Muscle layer of duodenum (tissue), 2 donors: ENCODE measurements at regions not wholly inside any gene's neighbourhood (a gene's known extent, or its start where the extent isn't known, plus 50 kb on each side); places are given as distances from the start of the nearest gene placed in this dataset.
"Not testable (repeated sequence)": the region's sequence is repeated elsewhere in the genome, so short reads cannot be mapped to it uniquely, and the experiment has no call there.

Source experiments
- H3K27ac ChIP-seq: one replicate; pipeline ENCODE4 v1.7.0; 2013; ENCODE audit warnings: mild to moderate bottlenecking, low read length
- H3K27me3 ChIP-seq: one replicate; pipeline ENCODE4 v1.7.0; 2013; ENCODE audit warnings: low read depth, mild to moderate bottlenecking, control low read depth, low read length
- H3K36me3 ChIP-seq, 2 donors: one replicate each; pipeline ENCODE4 v1.7.0; 2013; ENCODE audit warnings: low read length in 2 of 2, control low read depth in 1 of 2, mild to moderate bottlenecking in 1 of 2; ENCODE audit not compliant: insufficient read depth in 2 of 2, control insufficient read depth in 1 of 2
- H3K4me1 ChIP-seq, 2 donors: one replicate each; pipeline ENCODE4 v1.7.0; 2013; ENCODE audit warnings: low read length in 2 of 2, mild to moderate bottlenecking in 2 of 2, control low read depth in 1 of 2, moderate library complexity in 1 of 2; ENCODE audit not compliant: insufficient read depth in 2 of 2, control insufficient read depth in 1 of 2
- H3K4me3 ChIP-seq, 2 donors: one replicate each; pipeline ENCODE4 v1.7.0; 2013; ENCODE audit warnings: low read length in 2 of 2, low read depth in 1 of 2, mild to moderate bottlenecking in 1 of 2
- H3K9me3 ChIP-seq, 2 donors: one replicate each; pipeline ENCODE4 v1.7.0; 2013; ENCODE audit warnings: low read length in 2 of 2, control low read depth in 1 of 2, mild to moderate bottlenecking in 1 of 2; ENCODE audit not compliant: control insufficient read depth in 1 of 2
- donor health status: healthy.

- not testable (repeated sequence) for H3K4me3 ChIP-seq, H3K36me3 ChIP-seq, H3K4me1 ChIP-seq, H3K9me3 ChIP-seq, H3K27me3 ChIP-seq, H3K27ac ChIP-seq
These were observed 493.8 kb upstream of the MIR17HG start for GRCh38 chr13:90853666-90854065.

- no peaks in the 10 kb centered on the region for H3K4me1 ChIP-seq
- H3K4me3 ChIP-seq = no peak overlapping the region
- no peak overlapping the region for H3K27ac ChIP-seq
- H3K9me3 ChIP-seq = no peaks in the 10 kb centered on the region
- H3K36me3 ChIP-seq = no peaks in the 10 kb centered on the region
- H3K27me3 ChIP-seq = no peaks in the 10 kb centered on the region
These were observed 489.6 kb upstream of the MIR17HG start for GRCh38 chr13:90857921-90858320.

GRCh38 chr13:90866006-90866405 is 481.5 kb upstream of the MIR17HG start:
- no peaks in the 10 kb centered on the region for H3K36me3 ChIP-seq
- no peak overlapping the region for H3K4me3 ChIP-seq
- no peaks in the 10 kb centered on the region for H3K4me1 ChIP-seq
- no peak overlapping the region for H3K27ac ChIP-seq
- H3K9me3 ChIP-seq = no peaks in the 10 kb centered on the region
- H3K27me3 ChIP-seq = no peaks in the 10 kb centered on the region

- Histone ChIP-seq H3K27me3 (no peaks in the 10 kb centered on the region), H3K4me1 (no peaks in the 10 kb centered on the region), H3K27ac (no peak overlapping the region), H3K9me3 (no peaks in the 10 kb centered on the region), H3K4me3 (no peak overlapping the region), H3K36me3 (no peaks in the 10 kb centered on the region)
These were observed 480.2 kb upstream of the MIR17HG start for GRCh38 chr13:90867336-90867683.

GRCh38 chr13:90868321-90868920 is 479.1 kb upstream of the MIR17HG start:
- Histone ChIP-seq H3K27ac (no peak overlapping the region), H3K36me3 (no peaks in the 10 kb centered on the region), H3K9me3 (no peaks in the 10 kb centered on the region), H3K4me3 (no peak overlapping the region), H3K4me1 (no peaks in the 10 kb centered on the region), H3K27me3 (no peaks in the 10 kb centered on the region)

GRCh38 chr13:90869580-90869979 is 477.9 kb upstream of the MIR17HG start:
- no peaks in the 10 kb centered on the region for H3K27me3 ChIP-seq
- no peaks in the 10 kb centered on the region for H3K9me3 ChIP-seq

GRCh38 chr13:90872491-90873025 is 474.9 kb upstream of the MIR17HG start:
- Histone ChIP-seq H3K27ac (no peak overlapping the region), H3K9me3 (no peaks in the 10 kb centered on the region), H3K4me3 (no peak overlapping the region), H3K27me3 (no peaks in the 10 kb centered on the region), H3K36me3 (no peaks in the 10 kb centered on the region), H3K4me1 (no peaks in the 10 kb centered on the region)

More at GRCh38 chr13:90869580-90869979, 477.9 kb upstream of the MIR17HG start:
- no peaks in the 10 kb centered on the region for H3K4me1 ChIP-seq
- no peak overlapping the region for H3K4me3 ChIP-seq
- H3K27ac ChIP-seq = no peak overlapping the region
- H3K36me3 ChIP-seq = no peaks in the 10 kb centered on the region

- H3K36me3 ChIP-seq = no peaks in the 10 kb centered on the region
- H3K27ac ChIP-seq = no peak overlapping the region
- no peaks in the 10 kb centered on the region for H3K9me3 ChIP-seq
- H3K4me1 ChIP-seq = no peaks in the 10 kb centered on the region
- H3K27me3 ChIP-seq = no peaks in the 10 kb centered on the region
- H3K4me3 ChIP-seq = no peak overlapping the region
These were observed 466.7 kb upstream of the MIR17HG start for GRCh38 chr13:90880790-90881189.

GRCh38 chr13:90882551-90882950 is 464.9 kb upstream of the MIR17HG start:
- H3K27ac ChIP-seq = no peak overlapping the region
- no peaks in the 10 kb centered on the region for H3K27me3 ChIP-seq
- H3K4me3 ChIP-seq = no peak overlapping the region
- no peaks in the 10 kb centered on the region for H3K4me1 ChIP-seq
- H3K9me3 ChIP-seq = no peaks in the 10 kb centered on the region
- H3K36me3 ChIP-seq = no peaks in the 10 kb centered on the region

- H3K9me3 ChIP-seq = no peaks in the 10 kb centered on the region
- H3K4me1 ChIP-seq = no peaks in the 10 kb centered on the region
- H3K4me3 ChIP-seq = no peak overlapping the region
- H3K36me3 ChIP-seq = no peaks in the 10 kb centered on the region
- H3K27me3 ChIP-seq = no peaks in the 10 kb centered on the region
- H3K27ac ChIP-seq = no peak overlapping the region
These were observed 463.9 kb upstream of the MIR17HG start for GRCh38 chr13:90883592-90883991.

GRCh38 chr13:90884066-90884465 is 463.4 kb upstream of the MIR17HG start:
- Histone ChIP-seq H3K4me3 (no peak overlapping the region), H3K27ac (no peak overlapping the region)

More at GRCh38 chr13:90884066-90884465, 463.4 kb upstream of the MIR17HG start:
- Histone ChIP-seq H3K36me3 (no peaks in the 10 kb centered on the region), H3K4me1 (no peaks in the 10 kb centered on the region), H3K27me3 (no peaks in the 10 kb centered on the region), H3K9me3 (no peaks in the 10 kb centered on the region)
